GM18520 (cell line): ENCODE measurements at regions not wholly inside any gene's neighbourhood (a gene's known extent, or its start where the extent isn't known, plus 50 kb on each side); places are given as distances from the start of the nearest gene placed in this dataset.

Experiments used
- ATAC-seq: cut with Tn5 transposase; IDR thresholded peaks from one replicate; pipeline ENCODE4 v1.9.1; 2021; ENCODE audit not compliant: unreplicated experiment

GRCh38 chr11:32316232-32316631 is 119.1 kb downstream of the WT1 start:
- ATAC-seq: no peak

GRCh38 chr11:32316858-32317642 is 118.3 kb downstream of the WT1 start:
- no peak for ATAC-seq

GRCh38 chr11:32317643-32318042 is 117.7 kb downstream of the WT1 start:
- no peak for ATAC-seq

GRCh38 chr11:32318071-32319055 is 117.0 kb downstream of the WT1 start:
- ATAC-seq: no peak

GRCh38 chr11:32323814-32324130 is 111.6 kb downstream of the WT1 start:
- ATAC-seq: no peak

GRCh38 chr11:32325187-32325586 is 110.2 kb downstream of the WT1 start:
- ATAC-seq: no peak

- no peak for ATAC-seq
These were observed 109.6 kb downstream of the WT1 start for GRCh38 chr11:32325725-32326124.

- ATAC-seq: no peak
These were observed 108.8 kb downstream of the WT1 start for GRCh38 chr11:32326522-32326921.

GRCh38 chr11:32328392-32328791 is 106.9 kb downstream of the WT1 start:
- ATAC-seq: no peak

- ATAC-seq: no peak
These were observed 104.2 kb downstream of the WT1 start for GRCh38 chr11:32331098-32331497.

- no peak for ATAC-seq
These were observed 103.5 kb downstream of the WT1 start for GRCh38 chr11:32331792-32332191.

- ATAC-seq: no peak
These were observed 102.4 kb downstream of the WT1 start for GRCh38 chr11:32332990-32333319.

- no peak for ATAC-seq
These were observed 101.9 kb downstream of the WT1 start for GRCh38 chr11:32333320-32333991.

- no peak for ATAC-seq
These were observed 100.5 kb downstream of the WT1 start for GRCh38 chr11:32334822-32335221.
